ENCODE measurements at regions not wholly inside any gene's neighbourhood (a gene's known extent, or its start where the extent isn't known, plus 50 kb on each side); places are given as distances from the start of the nearest gene placed in this dataset.

DNA sequence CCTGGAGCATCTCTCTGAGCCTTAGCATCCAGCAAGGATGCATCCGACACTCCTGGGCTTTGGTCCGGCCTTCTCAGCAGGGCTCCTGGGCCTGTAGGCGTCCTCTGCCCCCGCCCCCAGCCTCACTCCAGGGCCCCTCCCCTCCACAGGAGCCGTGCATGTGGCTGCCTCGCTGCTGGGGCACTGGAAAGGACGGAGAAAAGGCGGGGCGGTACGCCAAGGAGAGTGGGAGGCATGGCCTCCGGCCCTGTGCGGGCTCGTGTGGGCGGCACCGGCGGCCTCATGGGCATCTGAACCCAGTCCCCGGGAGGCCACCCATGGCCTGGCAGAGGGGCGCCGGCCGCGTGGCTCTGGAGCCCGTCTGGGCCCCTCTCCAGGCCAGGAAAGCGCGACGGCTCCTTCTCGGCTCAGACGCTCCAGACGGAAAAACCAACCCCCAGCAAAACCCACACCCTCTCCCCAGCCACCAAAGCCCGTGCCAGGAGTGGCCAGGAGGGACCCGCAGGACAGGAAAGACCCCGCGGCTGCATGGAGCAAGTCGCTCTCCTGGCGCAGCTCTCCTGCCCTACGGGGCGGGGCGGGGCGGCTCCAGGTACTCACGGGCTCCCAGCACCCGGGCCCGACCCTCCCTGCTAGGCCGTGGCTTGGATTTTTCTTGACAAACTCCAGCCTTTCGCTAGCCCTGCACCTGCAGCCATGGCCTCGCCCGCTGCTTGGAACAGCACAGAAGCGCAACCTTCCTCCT lies 419.9 kb downstream of the QKI start:
- TF ChIP-seq EZH2phosphoT487 (IDR thresholded peaks at IDR 0.05; ENCODE audit: low read length): no peak
- TF ChIP-seq EZH2 (optimal IDR thresholded peaks at IDR 0.05; ENCODE audit: low read depth, low read length): no peak
- TF ChIP-seq, protein P1, sequence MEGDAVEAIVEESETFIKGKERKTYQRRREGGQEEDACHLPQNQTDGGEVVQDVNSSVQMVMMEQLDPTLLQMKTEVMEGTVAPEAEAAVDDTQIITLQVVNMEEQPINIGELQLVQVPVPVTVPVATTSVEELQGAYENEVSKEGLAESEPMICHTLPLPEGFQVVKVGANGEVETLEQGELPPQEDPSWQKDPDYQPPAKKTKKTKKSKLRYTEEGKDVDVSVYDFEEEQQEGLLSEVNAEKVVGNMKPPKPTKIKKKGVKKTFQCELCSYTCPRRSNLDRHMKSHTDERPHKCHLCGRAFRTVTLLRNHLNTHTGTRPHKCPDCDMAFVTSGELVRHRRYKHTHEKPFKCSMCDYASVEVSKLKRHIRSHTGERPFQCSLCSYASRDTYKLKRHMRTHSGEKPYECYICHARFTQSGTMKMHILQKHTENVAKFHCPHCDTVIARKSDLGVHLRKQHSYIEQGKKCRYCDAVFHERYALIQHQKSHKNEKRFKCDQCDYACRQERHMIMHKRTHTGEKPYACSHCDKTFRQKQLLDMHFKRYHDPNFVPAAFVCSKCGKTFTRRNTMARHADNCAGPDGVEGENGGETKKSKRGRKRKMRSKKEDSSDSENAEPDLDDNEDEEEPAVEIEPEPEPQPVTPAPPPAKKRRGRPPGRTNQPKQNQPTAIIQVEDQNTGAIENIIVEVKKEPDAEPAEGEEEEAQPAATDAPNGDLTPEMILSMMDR (IDR thresholded peaks at IDR 0.05; ENCODE audit: low read length): no peak
- Histone ChIP-seq H3K9me3 (replicated peaks; ENCODE audit: insufficient read depth, low read length) (no peaks in the 10 kb centered on the region), H3K4me3 (ENCODE audit: low read length) (no peak overlapping the region), H3K9me2 (replicated peaks; ENCODE audit: insufficient read depth, low read length) (no peaks in the 10 kb centered on the region), H3K36me3 (replicated peaks; ENCODE audit: insufficient read depth, low read length) (no peaks in the 10 kb centered on the region), H3K79me2 (ENCODE audit: low read length) (no peaks in the 10 kb centered on the region), H3K27ac (ENCODE audit: low read length) (no peak overlapping the region), H4K20me1 (ENCODE audit: insufficient read depth, low read length) (no peaks in the 10 kb centered on the region), H3K9ac (ENCODE audit: low read length) (no peak overlapping the region), H3K4me2 (ENCODE audit: low read depth, low read length) (no peak overlapping the region), H3K27me3 (replicated peaks; ENCODE audit: insufficient read depth, low read length) (no peaks in the 10 kb centered on the region), H3F3A (ENCODE audit: insufficient read depth, low read length) (no peaks in the 10 kb centered on the region), H2AFZ (ENCODE audit: low read length) (no peak overlapping the region), H3K4me1 (ENCODE audit: low read length) (no peaks in the 10 kb centered on the region)
- no peak for DNase-seq

DNA sequence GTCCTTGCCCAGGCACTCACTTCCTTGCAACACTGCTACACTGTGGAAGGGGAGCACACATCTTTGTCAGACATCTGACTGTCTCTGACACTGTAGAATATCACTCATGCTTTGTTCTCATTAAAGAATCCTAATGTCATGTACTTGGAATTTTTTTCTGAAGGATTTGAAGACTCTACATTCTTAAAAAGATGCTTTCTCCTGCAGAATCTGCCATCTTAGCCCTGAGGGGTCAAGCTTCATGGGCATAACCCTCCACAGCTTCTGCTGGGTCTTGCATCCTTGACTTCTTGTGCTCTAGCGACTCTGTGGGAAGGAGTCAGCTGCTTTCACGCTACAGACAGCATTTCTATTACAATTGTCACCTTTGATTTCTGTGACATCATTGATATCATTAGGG lies 417.2 kb downstream of the QKI start:
- Histone ChIP-seq H3K27ac (ENCODE audit: low read length) (no peak overlapping the region), H3K4me2 (ENCODE audit: low read depth, low read length) (no peak overlapping the region), H3F3A (ENCODE audit: insufficient read depth, low read length) (no peaks in the 10 kb centered on the region), H4K20me1 (ENCODE audit: insufficient read depth, low read length) (no peaks in the 10 kb centered on the region), H2AFZ (ENCODE audit: low read length) (no peak overlapping the region), H3K9ac (ENCODE audit: low read length) (no peak overlapping the region), H3K79me2 (ENCODE audit: low read length) (no peaks in the 10 kb centered on the region), H3K36me3 (replicated peaks; ENCODE audit: insufficient read depth, low read length) (no peaks in the 10 kb centered on the region), H3K9me2 (replicated peaks; ENCODE audit: insufficient read depth, low read length) (no peaks in the 10 kb centered on the region), H3K9me3 (replicated peaks; ENCODE audit: insufficient read depth, low read length) (no peaks in the 10 kb centered on the region), H3K27me3 (replicated peaks; ENCODE audit: insufficient read depth, low read length) (no peaks in the 10 kb centered on the region), H3K4me1 (ENCODE audit: low read length) (no peaks in the 10 kb centered on the region), H3K4me3 (ENCODE audit: low read length) (no peak overlapping the region)
- no peak for DNase-seq
- TF ChIP-seq EZH2phosphoT487 (IDR thresholded peaks at IDR 0.05; ENCODE audit: low read length): no peak
- TF ChIP-seq, protein P1 (IDR thresholded peaks at IDR 0.05; ENCODE audit: low read length): no peak
- no peak for TF ChIP-seq EZH2 (optimal IDR thresholded peaks at IDR 0.05; ENCODE audit: low read depth, low read length)

DNA sequence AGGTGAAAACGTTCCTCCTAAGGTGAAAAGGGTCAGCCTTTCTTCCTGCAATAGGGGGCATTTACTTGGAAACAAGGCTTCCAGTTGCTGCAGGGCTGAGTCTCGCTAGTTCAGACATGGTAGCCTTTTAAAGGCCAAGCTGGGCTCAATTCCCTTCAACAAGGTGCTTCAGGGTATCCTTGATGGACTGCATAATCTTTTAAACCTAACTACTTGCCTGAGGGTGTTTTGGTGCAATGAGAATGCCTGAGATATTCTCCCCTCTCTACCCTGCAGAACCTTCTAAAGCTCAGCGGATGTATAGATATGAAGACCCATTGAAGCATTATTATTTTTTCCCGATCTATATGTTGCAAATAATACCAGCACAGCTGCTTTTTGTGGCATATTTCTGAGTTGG lies 416.1 kb downstream of the QKI start:
- no peak overlapping the region for H2AFZ ChIP-seq (ENCODE audit: low read length)
- no peaks in the 10 kb centered on the region for H3K9me3 ChIP-seq (replicated peaks; ENCODE audit: insufficient read depth, low read length)
- H3F3A ChIP-seq (ENCODE audit: insufficient read depth, low read length): no peaks in the 10 kb centered on the region
- H3K9ac ChIP-seq (ENCODE audit: low read length): no peak overlapping the region
- TF ChIP-seq, protein P1 (IDR thresholded peaks at IDR 0.05; ENCODE audit: low read length): no peak
- no peak for TF ChIP-seq EZH2phosphoT487 (IDR thresholded peaks at IDR 0.05; ENCODE audit: low read length)
- no peak for TF ChIP-seq EZH2 (optimal IDR thresholded peaks at IDR 0.05; ENCODE audit: low read depth, low read length)
- H3K79me2 ChIP-seq (ENCODE audit: low read length): no peaks in the 10 kb centered on the region
- no peaks in the 10 kb centered on the region for H4K20me1 ChIP-seq (ENCODE audit: insufficient read depth, low read length)
- no peak for DNase-seq
- no peak overlapping the region for H3K4me2 ChIP-seq (ENCODE audit: low read depth, low read length)
- no peak overlapping the region for H3K27ac ChIP-seq (ENCODE audit: low read length)
- no peaks in the 10 kb centered on the region for H3K36me3 ChIP-seq (replicated peaks; ENCODE audit: insufficient read depth, low read length)
- no peak overlapping the region for H3K4me3 ChIP-seq (ENCODE audit: low read length)
- H3K9me2 ChIP-seq (replicated peaks; ENCODE audit: insufficient read depth, low read length): no peaks in the 10 kb centered on the region
- no peaks in the 10 kb centered on the region for H3K27me3 ChIP-seq (replicated peaks; ENCODE audit: insufficient read depth, low read length)
- H3K4me1 ChIP-seq (ENCODE audit: low read length): no peaks in the 10 kb centered on the region

Measured in MM.1S (cell line).